ENCODE measurements at regions not wholly inside any gene's neighbourhood (a gene's known extent, or its start where the extent isn't known, plus 50 kb on each side); places are given as distances from the start of the nearest gene placed in this dataset.

DNA sequence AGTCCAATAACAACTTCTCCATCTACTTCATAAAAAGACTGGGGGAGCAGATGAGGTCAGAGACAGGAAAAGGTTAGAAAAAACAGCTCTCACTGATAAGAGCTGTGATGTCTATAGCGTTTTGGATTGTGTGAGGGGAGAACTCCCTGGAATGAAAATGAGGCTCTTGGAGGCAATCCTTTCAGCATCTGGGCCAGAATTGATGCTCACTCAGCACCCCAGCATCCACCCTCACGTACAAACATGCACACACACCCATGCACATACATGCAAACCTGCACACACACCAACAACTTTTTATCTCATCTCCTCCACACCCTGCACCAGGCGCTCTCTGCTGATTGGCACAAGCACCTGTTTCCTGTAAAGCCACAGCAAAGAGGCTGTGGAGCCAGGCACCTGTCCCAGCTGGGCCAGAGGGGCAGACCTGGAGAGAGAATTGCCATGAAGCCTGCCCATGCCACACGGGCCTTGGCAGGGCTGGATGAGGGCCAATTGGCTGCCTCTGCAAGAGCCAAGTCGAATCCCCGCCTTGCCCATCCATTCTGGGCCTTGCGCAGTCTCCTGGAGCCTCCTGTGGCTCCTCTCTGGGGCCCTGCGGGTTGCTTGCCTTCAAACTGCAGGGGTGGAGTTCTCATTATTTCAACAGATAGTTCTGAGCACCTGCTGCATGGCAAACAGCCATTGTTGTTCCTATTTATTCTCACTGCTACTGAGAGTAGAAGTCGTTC is 53.1 kb downstream of the SYNE3 start:
- in situ Hi-C loops (cut with MboI; ENCODE audit: low sequenced_read_pairs in 4 of 4) = no loop called here
- Histone ChIP-seq H3K27me3 (no peaks in the 10 kb centered on the region), H3K9me3 (no peaks in the 10 kb centered on the region), H3K27ac (peak overlapping the region in 3 of 4 donors; percentile 1 to 54 (median 35)), H3K4me1 (peaks cover 17 to 32% of the 10 kb centered on the region in 2 donors), H3K4me3 (no peak overlapping the region), H3K36me3 (no peaks in the 10 kb centered on the region)
- ATAC-seq (peak; percentile 58 to 77), DNase-seq (peak in 1 of 2 donors; percentile 48)
- intact Hi-C loops (cut with DNase I; ENCODE audit: low total_unique reads) = no loop called here
- no peak for TF ChIP-seq POLR2A (IDR thresholded peaks at IDR 0.05)
- TF ChIP-seq, protein P1, sequence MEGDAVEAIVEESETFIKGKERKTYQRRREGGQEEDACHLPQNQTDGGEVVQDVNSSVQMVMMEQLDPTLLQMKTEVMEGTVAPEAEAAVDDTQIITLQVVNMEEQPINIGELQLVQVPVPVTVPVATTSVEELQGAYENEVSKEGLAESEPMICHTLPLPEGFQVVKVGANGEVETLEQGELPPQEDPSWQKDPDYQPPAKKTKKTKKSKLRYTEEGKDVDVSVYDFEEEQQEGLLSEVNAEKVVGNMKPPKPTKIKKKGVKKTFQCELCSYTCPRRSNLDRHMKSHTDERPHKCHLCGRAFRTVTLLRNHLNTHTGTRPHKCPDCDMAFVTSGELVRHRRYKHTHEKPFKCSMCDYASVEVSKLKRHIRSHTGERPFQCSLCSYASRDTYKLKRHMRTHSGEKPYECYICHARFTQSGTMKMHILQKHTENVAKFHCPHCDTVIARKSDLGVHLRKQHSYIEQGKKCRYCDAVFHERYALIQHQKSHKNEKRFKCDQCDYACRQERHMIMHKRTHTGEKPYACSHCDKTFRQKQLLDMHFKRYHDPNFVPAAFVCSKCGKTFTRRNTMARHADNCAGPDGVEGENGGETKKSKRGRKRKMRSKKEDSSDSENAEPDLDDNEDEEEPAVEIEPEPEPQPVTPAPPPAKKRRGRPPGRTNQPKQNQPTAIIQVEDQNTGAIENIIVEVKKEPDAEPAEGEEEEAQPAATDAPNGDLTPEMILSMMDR (IDR thresholded peaks at IDR 0.05 in 4 of 5, conservative IDR thresholded peaks at IDR 0.05 in 1 of 5) = no peak

DNA sequence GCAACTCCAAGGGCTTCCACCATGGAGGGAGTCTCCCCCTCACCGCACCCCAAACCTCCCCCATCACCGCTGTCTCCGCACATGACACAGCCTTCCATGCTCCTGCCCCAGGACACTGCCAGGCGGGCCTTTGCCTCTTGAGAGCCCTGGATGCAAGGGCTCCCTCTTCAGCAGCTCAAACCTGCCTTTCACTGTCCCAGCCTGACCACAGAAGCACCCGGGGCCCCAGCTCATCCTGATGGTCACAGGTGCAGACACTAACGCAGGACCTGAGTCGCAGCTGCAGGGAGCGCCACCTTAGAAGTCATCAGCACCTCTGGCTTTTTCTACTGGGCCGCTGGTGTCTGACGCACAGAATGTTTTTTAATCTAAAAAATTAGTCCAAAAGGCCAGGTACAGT is 54.0 kb downstream of the SYNE3 start:
- Histone ChIP-seq H3K4me3 (no peak overlapping the region), H3K4me1 (peaks cover 17 to 34% of the 10 kb centered on the region in 2 donors), H3K27ac (no peak overlapping the region), H3K36me3 (no peaks in the 10 kb centered on the region), H3K27me3 (no peaks in the 10 kb centered on the region), H3K9me3 (no peaks in the 10 kb centered on the region)
- ATAC-seq (no peak), DNase-seq (no peak)
- TF ChIP-seq POLR2A (IDR thresholded peaks at IDR 0.05) = no peak
- TF ChIP-seq, protein P1 (IDR thresholded peaks at IDR 0.05 in 4 of 5, conservative IDR thresholded peaks at IDR 0.05 in 1 of 5) = no peak
- in situ Hi-C loops (cut with MboI; ENCODE audit: low sequenced_read_pairs in 4 of 4) = no loop called here
- intact Hi-C loops (cut with DNase I; ENCODE audit: low total_unique reads) = no loop called here

DNA sequence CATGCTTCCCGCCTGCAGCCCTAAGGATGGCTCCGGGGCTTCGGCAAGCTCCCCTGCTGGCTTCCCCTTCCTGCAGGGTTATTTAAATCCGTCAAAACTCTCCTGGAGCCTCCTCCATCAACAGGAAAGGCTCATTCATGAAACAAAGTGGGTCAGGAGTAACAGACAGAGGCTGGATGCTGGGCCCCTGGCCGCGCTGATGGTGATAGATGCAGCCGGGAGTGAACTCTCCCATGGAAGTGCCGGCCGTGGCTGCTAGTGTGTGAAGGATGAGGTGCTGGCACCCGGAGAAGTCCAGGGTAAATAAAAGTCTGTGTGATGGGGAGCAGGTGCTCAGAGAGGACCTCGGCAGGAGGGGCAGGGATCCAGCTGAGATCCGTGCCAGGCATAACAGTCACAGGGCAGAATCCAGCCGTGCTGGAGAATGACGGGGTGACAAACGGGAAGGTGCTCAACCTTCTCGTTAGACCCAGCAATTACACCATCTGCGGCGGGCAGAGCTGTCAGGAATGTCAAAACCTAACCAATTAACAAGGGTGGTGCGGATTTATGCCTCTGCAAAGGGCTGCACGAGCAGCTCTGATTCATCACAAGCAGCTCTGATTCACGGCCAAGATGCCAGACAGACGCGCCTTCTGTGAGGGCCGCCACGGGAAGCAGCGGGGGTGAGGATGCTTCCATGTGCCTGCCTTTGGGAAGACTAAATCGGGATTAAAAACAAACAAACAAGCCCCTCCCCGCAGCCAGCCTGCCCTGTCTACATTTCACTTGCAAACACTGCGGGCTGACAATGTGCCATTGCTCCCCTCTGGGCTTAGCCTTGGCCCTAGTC is 55.6 kb downstream of the SYNE3 start:
- no peaks in the 10 kb centered on the region for H3K9me3 ChIP-seq
- TF ChIP-seq POLR2A (IDR thresholded peaks at IDR 0.05) = no peak
- TF ChIP-seq, protein P1 (IDR thresholded peaks at IDR 0.05 in 4 of 5, conservative IDR thresholded peaks at IDR 0.05 in 1 of 5) = no peak
- DNase-seq (no peak), ATAC-seq (peak in 1 of 2 donors; percentile 26)
- peaks cover 17 to 34% of the 10 kb centered on the region in 2 donors for H3K4me1 ChIP-seq
- in situ Hi-C loops (cut with MboI; ENCODE audit: low sequenced_read_pairs in 4 of 4) = no loop called here
- H3K36me3 ChIP-seq = no peaks in the 10 kb centered on the region
- H3K27ac ChIP-seq = no peak overlapping the region
- H3K27me3 ChIP-seq = no peaks in the 10 kb centered on the region
- intact Hi-C loops (cut with DNase I; ENCODE audit: low total_unique reads) = no loop called here
- no peak overlapping the region for H3K4me3 ChIP-seq

DNA sequence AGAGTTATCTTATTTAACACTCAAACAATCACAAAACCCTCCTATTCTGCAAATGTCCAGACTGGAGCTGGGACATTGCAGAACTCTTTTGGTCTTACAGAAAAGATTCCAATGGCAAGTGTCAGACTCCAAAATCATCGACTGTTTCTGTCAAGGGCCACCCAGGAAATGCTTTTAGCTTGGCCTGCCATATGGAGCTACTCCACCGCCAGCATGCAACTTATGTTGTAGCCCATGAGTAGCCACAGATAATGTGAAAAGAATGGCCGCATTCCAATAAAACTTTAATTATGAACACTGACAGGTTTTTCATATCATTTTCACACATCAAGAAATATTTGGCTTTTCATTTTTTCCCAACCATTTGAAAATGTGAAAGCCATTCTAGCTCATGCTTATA is 57.5 kb downstream of the SYNE3 start:
- Histone ChIP-seq H3K36me3 (no peaks in the 10 kb centered on the region), H3K4me1 (peaks cover 11 to 25% of the 10 kb centered on the region in 2 donors), H3K27me3 (no peaks in the 10 kb centered on the region), H3K9me3 (no peaks in the 10 kb centered on the region), H3K4me3 (no peak overlapping the region), H3K27ac (no peak overlapping the region)
- DNase-seq = no peak
- in situ Hi-C loops (cut with MboI; ENCODE audit: low sequenced_read_pairs in 4 of 4) = no loop called here
- intact Hi-C loops (cut with DNase I; ENCODE audit: low total_unique reads) = no loop called here
- TF ChIP-seq POLR2A (IDR thresholded peaks at IDR 0.05) = no peak
- TF ChIP-seq, protein P1 (IDR thresholded peaks at IDR 0.05 in 4 of 5, conservative IDR thresholded peaks at IDR 0.05 in 1 of 5) = no peak
- ATAC-seq = no peak
